Mesodermal cell (in vitro differentiated cells): ENCODE measurements at regions not wholly inside any gene's neighbourhood (a gene's known extent, or its start where the extent isn't known, plus 50 kb on each side); places are given as distances from the start of the nearest gene placed in this dataset.

Experiments used
- H3K27ac ChIP-seq: 2 replicates; pipeline ENCODE4 v1.7.0; 2013; ENCODE audit warnings: mild to moderate bottlenecking, low read depth, low read length, moderate library complexity; ENCODE audit not compliant: severe bottlenecking
- H3K36me3 ChIP-seq: 2 replicates; pipeline ENCODE4 v1.7.1; 2013; ENCODE audit warnings: mild to moderate bottlenecking, low read length, moderate library complexity; ENCODE audit not compliant: control insufficient read depth, insufficient read depth
- H3K4me1 ChIP-seq: one replicate; pipeline ENCODE4 v1.7.1; 2013; ENCODE audit warnings: mild to moderate bottlenecking, low read length; ENCODE audit not compliant: insufficient read depth, control insufficient read depth, poor library complexity, severe bottlenecking
- H3K4me3 ChIP-seq: 2 replicates; pipeline ENCODE4 v1.7.0; 2013; ENCODE audit warnings: low read length, control low read depth, mild to moderate bottlenecking; ENCODE audit not compliant: insufficient read depth, poor library complexity, severe bottlenecking; ENCODE audit errors: extremely low read depth
- H3K9me3 ChIP-seq: 2 replicates; pipeline ENCODE4 v1.7.1; 2013; ENCODE audit warnings: mild to moderate bottlenecking, low read length, moderate library complexity; ENCODE audit not compliant: control insufficient read depth
- WGBS, 2 experiments: methylation state at CpG; one replicate each; pipeline ENCODE4 v1.1.5; 2013; ENCODE audit warnings: missing lambda C conversion rate in 2 of 2; ENCODE audit not compliant: insufficient coverage in 2 of 2; 5-methylcytosine and 5-hydroxymethylcytosine counted together

DNA sequence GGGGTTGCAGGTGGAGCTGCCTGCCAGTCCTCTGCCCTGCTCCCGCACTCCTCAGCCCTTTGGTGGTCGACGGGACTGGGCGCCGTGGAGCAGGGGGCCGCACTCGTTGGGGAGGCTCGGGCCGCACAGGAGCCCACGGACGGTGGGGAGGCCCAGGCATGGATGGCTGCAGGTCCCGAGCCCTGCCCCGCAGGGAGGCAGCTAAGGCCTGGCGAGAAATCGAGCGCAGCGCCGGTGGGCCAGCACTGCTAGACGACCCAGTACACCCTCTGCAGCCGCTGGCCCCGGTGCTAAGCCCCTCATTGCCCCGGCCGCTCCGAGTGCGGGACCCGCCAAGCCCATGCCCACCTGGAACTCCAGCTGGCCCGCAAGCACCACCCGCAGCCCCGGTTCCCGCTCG is 221.8 kb downstream of the BTG1 start:
- H3K27ac ChIP-seq = no peak overlapping the region
- H3K9me3 ChIP-seq = no peaks in the 10 kb centered on the region
- H3K4me3 ChIP-seq = no peak overlapping the region
- 97 to 99% methylated on average over 23 to 25 of the region's 31 CpGs for WGBS, 2 experiments
- no peaks in the 10 kb centered on the region for H3K36me3 ChIP-seq
- H3K4me1 ChIP-seq = peaks cover 17% of the 10 kb centered on the region

DNA sequence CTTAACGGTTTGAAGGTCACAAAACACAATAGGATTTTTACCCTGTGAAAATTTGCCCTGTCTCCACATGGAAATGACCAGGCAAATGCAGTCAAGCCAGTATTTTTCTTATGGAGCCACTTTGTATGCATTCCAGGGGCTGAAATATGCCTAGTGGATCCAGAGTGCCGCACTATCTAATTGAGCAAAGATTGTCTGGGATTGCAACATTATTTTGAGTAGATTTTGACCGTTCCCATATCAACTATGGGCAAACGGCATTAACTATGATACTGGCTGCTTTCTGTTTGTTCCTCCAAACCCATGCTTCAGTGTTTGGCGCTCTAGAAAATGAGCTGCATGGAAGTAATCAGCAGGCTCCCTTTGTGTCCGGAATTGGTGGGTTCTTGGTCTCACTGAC is 223.0 kb downstream of the BTG1 start:
- Histone ChIP-seq H3K36me3 (no peaks in the 10 kb centered on the region), H3K27ac (no peak overlapping the region), H3K4me3 (no peak overlapping the region), H3K4me1 (peaks cover 17% of the 10 kb centered on the region), H3K9me3 (no peaks in the 10 kb centered on the region)
- WGBS, 2 experiments = 91 to 92% methylated on average over 6 of the region's 6 CpGs

DNA sequence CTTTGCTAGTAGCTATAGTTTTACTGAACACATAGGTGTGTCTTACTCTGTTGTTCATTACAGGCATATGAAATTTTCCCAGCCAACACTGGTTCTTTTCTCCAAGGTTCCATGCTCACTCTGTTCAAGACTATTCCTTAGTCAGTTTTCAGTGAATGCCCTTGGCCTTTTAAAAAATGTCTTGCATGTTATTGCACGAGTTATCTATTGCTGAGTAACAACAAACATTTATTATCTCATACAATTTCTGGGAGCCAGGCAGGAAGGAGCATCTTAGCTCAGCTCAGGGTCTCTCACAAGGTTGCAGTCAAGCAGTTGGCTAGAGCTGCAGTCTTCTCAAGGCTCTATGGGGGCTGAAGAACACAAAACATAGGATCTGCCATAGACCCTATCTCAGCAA is 223.5 kb downstream of the BTG1 start:
- 100% methylated on average over 1 of the region's 1 CpG; no CpG with 5 or more reads in 1 of the 2 experiments for WGBS, 2 experiments
- Histone ChIP-seq H3K4me1 (peaks cover 17% of the 10 kb centered on the region), H3K9me3 (no peaks in the 10 kb centered on the region), H3K36me3 (no peaks in the 10 kb centered on the region), H3K27ac (no peak overlapping the region), H3K4me3 (no peak overlapping the region)

DNA sequence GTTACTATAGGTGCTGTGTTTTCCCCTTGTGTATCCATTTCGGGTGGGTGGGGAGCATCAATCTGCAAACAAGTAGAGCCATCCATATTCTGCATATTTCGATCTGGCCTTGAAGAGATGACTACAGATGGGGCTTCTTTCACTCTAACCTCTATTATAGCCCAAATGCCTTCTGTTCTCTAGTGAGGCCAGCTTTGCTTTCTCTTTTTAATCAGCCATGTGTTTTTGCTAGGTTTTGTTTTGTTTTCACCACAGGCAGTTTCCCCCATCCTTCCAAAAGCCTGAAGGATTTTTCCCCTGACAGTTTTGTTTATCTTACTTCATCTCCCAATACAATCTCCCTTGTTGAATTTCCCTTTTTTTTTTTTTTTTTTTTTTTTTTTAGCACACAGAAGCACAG is 224.1 kb downstream of the BTG1 start:
- Histone ChIP-seq H3K36me3 (no peaks in the 10 kb centered on the region), H3K27ac (no peak overlapping the region), H3K4me3 (no peak overlapping the region), H3K4me1 (peaks cover 17% of the 10 kb centered on the region), H3K9me3 (no peaks in the 10 kb centered on the region)
- WGBS, 2 experiments = 100% methylated on average over 1 of the region's 2 CpGs; no CpG with 5 or more reads in 1 of the 2 experiments

DNA sequence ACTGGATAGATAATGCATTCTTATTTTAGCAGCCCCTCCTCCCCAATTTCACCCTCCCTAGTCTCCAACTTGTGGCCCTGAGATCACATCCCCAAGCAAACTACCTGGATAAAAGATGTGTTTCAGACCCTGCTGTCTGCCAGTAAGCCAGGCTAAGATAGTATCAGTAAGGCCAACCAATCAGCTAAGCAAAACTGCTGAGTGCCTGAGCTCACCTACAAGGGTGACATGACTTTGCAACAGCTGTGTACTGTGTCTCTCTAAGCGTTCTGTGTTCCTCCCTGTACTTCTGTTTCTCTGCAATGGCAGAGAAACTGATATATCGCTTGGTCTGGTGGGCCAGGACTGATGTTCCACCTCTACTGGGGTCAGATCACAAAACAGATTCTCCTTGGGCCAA is 224.9 kb downstream of the BTG1 start:
- Histone ChIP-seq H3K4me3 (no peak overlapping the region), H3K9me3 (no peaks in the 10 kb centered on the region), H3K4me1 (peaks cover 17% of the 10 kb centered on the region), H3K27ac (no peak overlapping the region), H3K36me3 (no peaks in the 10 kb centered on the region)
- WGBS, 2 experiments = 85 to 94% methylated on average over 2 of the region's 2 CpGs

DNA sequence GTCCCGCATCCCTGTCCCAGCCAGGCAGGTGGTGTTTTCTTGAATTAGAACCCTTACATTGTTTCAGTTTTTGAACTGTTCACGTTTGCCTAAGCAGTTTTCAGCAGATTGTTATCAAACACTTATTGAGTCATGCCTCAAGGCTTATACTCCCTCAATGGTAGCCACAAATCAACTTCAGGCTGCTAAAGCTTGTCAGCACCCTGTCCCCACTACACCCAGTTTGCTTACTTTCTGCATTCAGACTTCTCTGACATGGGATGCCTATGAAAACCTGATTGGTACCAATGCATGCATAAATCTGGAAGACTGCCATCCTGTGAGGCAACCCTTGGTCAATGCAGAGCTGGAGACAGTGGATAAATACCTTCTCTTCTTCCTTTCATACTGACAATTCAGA is 225.4 kb downstream of the BTG1 start:
- Histone ChIP-seq H3K9me3 (no peaks in the 10 kb centered on the region), H3K4me3 (no peak overlapping the region), H3K36me3 (no peaks in the 10 kb centered on the region), H3K27ac (no peak overlapping the region), H3K4me1 (peaks cover 17% of the 10 kb centered on the region)
- 68 to 85% methylated on average over 2 of the region's 2 CpGs for WGBS, 2 experiments

DNA sequence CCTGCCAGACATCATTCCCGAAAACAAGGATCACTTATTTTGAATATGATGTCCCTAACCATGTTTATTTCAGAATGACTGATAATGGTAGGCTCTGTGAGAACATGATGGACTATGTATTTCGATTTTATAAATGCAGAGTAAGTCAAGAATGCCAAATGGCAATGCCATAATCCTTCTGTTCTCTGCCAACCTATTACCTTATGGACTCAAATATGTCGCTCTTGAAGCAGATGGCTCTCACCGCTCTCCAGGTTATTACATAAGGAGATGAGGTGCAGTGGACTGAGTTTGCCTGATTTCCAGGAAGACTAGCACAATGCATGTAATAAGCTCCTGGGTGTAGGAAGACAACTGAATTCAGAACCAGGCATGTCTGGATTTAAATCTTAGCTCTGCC is 227.2 kb downstream of the BTG1 start:
- no peaks in the 10 kb centered on the region for H3K9me3 ChIP-seq
- 86 to 89% methylated on average over 1 to 3 of the region's 4 CpGs for WGBS, 2 experiments
- no peak overlapping the region for H3K27ac ChIP-seq

DNA sequence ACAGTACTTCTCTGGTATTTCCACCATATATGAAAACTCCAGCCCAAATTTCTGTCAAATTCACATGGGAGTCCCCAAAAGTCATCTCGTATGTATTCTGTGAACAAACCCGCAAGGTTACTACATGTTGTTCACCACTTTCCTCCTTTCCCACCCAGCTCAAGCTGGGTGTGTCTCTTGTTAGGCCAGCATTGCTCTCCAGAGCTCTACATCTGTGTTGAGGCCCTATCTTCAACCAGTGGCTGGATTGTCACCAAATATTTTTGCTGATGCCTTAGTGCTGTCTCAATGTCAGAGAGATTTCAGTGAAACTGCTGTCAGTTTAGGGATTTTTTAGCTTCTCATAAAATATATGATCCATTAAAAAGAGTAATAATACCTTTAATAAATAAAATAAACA is 230.9 kb downstream of the BTG1 start:
- Histone ChIP-seq H3K27ac (no peak overlapping the region), H3K36me3 (no peaks in the 10 kb centered on the region), H3K4me1 (peaks cover 3% of the 10 kb centered on the region), H3K9me3 (no peaks in the 10 kb centered on the region), H3K4me3 (no peak overlapping the region)
- 91% methylated on average over 2 of the region's 2 CpGs; no CpG with 5 or more reads in 1 of the 2 experiments for WGBS, 2 experiments

More for the DNA sequence above, 227.2 kb downstream of the BTG1 start:
- Histone ChIP-seq H3K4me3 (no peak overlapping the region), H3K36me3 (no peaks in the 10 kb centered on the region), H3K4me1 (peaks cover 17% of the 10 kb centered on the region)

DNA sequence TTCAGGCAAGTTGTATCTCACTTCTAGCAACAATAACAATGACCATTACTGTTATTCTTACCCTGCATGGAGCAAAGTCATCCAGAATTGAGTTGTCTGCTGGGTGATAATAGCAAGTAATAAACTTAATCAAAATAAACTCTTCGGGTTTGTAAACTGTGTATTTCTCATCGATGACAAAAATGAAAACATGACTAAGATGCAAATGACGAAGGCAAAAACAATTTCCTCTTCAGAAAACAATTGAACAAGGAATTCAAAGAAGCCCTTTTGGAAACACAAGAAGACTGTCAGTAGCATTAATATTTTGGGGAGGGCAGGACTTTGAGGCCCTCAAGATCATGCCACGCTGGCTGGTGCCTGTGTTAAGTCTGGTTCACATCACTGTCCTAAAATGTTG is 232.0 kb downstream of the BTG1 start:
- no peaks in the 10 kb centered on the region for H3K36me3 ChIP-seq
- H3K9me3 ChIP-seq = no peaks in the 10 kb centered on the region
- WGBS, 2 experiments = 89 to 100% methylated on average over 3 of the region's 4 CpGs
- no peak overlapping the region for H3K4me3 ChIP-seq
- peaks cover 3% of the 10 kb centered on the region for H3K4me1 ChIP-seq
- H3K27ac ChIP-seq = no peak overlapping the region

DNA sequence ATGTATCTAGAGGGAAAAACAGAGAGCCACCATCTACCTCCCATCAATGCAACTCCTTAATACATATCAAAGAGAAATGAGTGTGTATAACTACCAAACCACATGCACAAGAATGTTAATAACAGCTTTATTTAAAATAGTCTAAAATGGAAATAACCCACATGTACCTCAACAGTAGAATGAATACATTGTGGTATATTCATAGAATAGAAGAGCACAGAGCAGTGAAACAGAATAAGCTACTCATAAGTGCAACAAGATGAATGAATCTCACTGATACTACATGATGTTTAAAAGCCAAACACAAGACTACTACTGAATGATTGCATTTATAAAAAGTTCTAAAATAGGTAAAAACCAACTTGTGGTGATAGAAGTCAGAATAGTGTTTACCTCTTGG is 232.5 kb downstream of the BTG1 start:
- no peak overlapping the region for H3K27ac ChIP-seq
- no peaks in the 10 kb centered on the region for H3K9me3 ChIP-seq
- no peak overlapping the region for H3K4me3 ChIP-seq
- H3K4me1 ChIP-seq = peaks cover 3% of the 10 kb centered on the region
- no peaks in the 10 kb centered on the region for H3K36me3 ChIP-seq

DNA sequence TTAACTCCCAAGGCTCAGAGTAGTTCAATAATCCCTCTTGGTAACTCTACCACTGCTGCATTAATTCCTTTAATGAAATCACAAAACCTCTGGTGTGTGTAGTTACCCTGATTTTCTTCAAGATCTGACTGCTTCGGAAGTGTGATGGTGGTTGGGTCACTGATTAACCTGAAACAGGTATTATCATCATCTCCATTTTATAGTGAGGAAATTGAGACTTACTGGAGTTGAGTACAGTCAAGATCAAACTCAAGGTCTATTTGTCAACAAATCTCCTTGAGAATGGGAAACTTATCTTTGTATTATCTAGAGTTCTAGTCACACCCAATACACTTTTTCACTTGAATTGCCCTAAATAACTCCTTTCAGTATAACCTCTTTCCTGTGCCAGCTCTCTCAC is 233.5 kb downstream of the BTG1 start:
- no peak overlapping the region for H3K27ac ChIP-seq
- WGBS, 2 experiments = no CpG with 5 or more reads among the region's 1 CpG
- peaks cover 3% of the 10 kb centered on the region for H3K4me1 ChIP-seq
- H3K9me3 ChIP-seq = no peaks in the 10 kb centered on the region
- H3K36me3 ChIP-seq = no peaks in the 10 kb centered on the region
- H3K4me3 ChIP-seq = no peak overlapping the region
